HG03439 (cell line): ENCODE measurements at regions not wholly inside any gene's neighbourhood (a gene's known extent, or its start where the extent isn't known, plus 50 kb on each side); places are given as distances from the start of the nearest gene placed in this dataset.

ENCODE experiments used
- ATAC-seq: cut with Tn5 transposase; IDR thresholded peaks from one replicate; pipeline ENCODE4 v1.9.1; 2021; ENCODE audit warnings: mild to moderate bottlenecking, moderate library complexity; ENCODE audit not compliant: unreplicated experiment

- no peak for ATAC-seq
Measured at GRCh38 chr6:4563156-4563555, 213.0 kb upstream of the CDYL start.

DNA sequence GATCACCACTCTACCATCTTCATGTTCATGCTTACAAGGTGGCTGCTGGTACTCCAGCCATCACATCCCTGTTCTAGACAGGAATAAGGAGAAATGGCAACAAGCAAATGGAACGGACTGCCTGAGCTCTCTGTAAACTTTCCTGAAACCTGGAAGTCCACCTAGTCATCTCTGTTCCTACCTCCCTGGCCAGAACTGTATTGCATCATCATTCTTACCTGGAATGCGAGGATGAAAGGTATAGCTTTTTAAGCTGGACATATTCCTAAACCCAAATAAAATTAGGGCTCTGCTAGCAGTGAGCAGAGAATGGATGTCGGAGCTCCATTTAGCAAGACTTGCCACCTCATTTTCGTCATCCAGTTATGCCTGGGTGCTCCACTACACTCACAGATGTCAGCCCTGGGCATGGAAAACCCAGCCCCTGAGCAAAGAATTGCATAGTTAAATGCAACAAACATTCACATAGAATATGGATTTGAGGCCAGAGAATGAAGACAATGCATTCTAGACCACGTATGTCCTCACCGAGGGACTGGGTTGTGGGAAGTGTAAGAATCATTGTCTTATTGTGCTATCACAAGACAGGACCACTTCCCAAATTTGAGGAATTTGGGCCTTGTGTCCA, 214.3 kb upstream of the CDYL start:
- ATAC-seq, result no peak

- ATAC-seq, result no peak
Measured at GRCh38 chr6:4561078-4561435, 215.1 kb upstream of the CDYL start.

DNA sequence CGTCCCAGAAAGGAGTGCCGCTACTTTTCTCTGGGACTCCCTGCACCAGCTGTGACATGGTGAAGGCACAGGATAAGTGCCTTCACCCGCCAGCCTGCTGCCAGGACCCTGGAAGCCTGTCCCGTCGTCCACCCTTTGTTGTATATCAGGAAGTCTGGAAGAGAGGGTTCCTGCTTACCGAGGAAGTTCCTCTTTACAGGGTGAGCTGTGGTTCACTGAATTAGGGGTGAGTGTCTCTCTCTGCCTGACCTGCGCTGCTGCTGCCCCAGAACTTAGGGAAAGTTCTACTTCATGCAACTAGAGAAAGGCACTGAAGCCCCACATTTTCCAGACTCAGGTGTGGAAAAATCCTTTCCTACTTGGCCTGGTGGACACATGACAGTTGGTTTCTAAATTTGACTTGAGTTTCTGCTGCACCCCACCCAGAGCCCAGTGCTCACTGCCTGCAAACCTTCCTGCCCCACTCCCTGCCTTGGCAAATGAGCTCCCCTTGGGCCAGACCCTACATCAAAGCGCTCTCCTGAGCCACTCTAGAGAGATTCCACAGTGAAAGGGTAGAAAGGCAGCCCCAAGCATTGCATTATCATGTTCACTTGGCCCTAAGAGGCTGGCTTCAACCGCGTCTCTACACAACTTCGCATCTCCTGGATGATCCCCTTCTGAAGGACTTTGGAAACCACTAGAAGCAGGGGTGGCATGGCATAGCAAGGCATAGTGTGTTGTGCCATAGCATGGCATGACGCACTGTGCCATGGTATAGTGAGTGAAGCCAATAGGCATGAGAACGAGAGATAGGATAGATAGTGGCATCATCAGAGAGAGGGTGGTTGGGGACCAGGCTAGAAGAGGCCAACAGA, 215.8 kb upstream of the CDYL start:
- no peak for ATAC-seq

- no peak for ATAC-seq
Measured at GRCh38 chr6:4559281-4559875, 216.8 kb upstream of the CDYL start.

- ATAC-seq, result no peak
Measured at GRCh38 chr6:4554645-4555044, 221.6 kb upstream of the CDYL start.

GRCh38 chr6:4553387-4553786, 222.8 kb upstream of the CDYL start:
- ATAC-seq, result no peak

DNA sequence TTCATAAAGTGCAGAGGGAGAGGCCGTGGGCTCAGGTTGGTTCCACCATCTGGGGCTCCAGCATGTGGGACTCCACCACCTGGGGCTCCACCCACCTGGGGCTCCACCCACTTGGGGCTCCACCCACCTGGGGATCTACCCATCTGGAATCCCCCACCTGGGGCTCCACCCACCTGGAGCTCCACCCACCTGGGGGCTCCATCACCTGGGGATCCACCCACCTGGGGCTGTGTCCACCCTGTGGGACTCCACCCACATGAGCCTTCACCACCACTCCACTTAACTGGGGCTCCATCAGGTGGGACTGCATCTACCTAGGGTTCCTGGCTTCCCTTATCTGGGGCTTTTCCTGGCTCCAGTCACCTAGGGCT, 226.0 kb upstream of the CDYL start:
- no peak for ATAC-seq

DNA sequence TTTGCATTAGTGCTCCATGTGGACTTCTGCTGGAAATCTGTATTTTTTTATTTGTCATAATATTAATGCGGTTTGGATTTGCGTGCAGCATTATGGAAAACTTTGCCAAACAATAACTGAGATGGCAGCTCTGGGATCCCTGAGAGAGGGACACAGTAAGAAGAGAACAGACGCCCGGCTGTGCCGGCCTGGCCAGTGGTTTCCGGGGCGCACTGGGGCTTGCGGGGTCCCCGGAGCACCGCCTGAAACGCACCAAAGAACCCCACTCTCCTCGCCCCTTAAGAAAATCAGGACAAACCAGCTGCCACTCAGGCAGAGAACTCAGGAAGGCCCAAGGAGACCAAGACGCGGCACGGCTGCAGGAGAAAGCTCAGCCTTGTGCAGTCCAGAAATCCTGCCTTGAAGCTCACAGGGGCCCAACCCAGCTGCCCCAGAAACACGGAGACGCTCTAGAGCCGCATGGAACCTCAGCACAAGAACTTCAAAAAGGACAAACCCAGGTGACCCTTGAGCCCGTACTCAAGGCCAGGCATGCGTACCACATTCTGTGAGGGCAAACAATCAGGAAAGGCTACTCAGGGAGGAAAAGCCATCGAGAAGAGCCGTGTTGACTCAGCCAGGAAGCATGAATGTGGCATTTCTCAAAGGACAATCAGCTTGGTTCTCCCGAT, 226.5 kb upstream of the CDYL start:
- no peak for ATAC-seq

DNA sequence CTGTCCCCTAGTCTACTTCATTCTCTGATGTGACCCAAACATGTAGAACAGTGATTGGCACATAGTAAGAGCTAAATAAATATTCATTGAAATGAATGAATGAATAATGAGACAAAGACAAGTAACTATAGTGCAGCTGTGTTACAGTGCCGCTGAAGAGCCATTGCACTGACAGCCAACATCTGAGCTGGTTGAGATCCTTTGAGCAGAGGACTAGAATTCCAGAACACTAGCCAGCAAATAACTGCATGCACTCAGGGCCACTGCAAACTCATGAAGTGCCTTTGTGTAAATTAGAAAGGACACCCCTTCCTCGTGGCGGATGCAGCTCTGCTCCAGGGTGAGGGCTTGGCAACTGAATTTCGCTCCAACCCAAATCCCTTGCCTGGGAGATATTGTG, 230.3 kb upstream of the CDYL start:
- ATAC-seq, result no peak

DNA sequence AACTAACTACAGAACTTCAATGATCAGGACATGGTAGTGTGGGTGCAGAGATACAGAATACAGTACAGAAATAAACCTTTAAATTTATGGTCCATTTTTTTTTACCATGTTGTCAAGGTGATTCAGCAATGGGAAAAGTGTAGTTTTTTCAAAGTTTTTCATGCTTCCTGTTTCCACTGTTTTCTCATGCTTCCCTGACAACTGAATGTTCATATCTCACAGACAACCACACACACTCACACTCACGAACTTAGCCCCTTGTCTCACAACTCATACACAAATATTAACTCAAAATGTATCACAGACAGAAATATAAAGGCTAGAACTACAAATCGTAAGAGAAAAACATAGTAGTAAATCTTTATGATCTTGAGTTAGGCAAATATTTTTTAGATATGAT, 232.6 kb upstream of the CDYL start:
- ATAC-seq, result no peak

DNA sequence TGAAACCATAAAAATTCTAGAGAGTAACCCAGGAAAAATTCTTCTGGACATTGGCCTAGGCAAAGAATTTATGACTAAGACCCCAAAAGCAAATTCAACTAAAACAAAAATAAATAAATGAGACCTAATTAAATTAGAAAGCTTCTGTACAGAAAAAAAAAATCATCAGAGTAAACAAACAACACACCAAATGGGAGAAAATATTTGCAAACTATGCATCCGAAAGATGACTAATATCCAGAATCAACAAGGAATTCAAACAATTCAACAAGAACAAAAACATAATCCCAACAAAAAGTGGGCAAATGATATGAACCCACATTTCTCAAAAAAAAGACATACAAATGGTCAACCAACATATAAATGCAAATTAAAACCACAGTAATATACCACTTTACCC, 242.6 kb upstream of the CDYL start:
- no peak for ATAC-seq

DNA sequence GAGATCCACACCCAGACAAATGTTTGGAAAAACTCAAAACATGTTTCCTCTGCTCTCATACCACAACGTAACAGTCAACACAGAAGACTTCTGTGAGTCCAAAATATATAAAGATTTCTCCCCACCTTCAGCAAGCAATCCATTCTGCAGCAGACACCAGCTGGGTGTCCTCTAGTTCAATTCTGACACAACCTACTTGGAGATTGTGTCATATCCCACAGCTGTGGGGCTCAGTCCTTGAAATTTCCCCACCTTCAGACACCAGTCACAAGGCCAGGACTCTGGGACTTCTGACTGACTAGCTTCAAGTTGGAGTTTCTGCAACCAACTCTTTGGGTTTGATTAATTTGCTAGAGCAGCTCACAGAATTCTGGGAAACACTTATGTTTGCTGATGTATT, 244.8 kb upstream of the CDYL start:
- no peak for ATAC-seq

DNA sequence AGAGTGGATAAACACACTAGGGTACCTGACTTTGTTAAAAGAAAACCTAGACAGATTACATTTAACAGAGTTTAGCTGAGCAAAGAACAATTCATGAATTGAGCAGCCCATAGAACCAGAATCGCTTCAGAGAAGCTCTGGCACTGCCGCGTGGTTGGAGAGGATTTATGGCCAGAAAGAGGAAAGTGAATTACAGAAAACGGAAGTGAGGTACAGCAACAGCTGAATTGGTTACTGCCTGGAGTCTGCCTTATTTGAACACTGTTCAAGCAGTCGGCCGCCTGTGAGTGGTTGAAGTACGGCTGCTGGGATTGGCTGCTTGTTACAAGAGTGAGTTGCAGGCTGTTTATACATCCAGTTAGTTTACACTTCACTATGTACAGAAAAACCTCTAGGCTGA, 253.8 kb upstream of the CDYL start:
- no peak for ATAC-seq

DNA sequence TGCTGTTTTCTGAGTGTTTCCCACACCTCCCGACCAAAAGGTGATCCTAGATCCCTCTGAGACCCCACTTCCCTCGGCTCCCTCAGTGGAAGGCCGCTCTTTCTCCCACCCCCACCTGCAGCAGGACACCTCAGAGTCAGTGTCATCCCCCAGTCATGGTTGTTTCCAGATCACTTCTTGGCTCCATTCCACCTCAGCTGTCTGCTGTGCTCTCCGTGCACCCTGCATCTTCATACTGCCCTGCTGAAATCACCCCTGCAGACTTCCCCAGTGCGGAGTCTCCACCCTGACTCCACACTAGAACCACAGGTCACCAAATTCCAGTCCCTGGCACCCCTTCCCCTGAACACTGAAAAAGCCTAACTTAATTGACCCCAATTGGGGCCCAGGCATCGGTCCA, 255.1 kb upstream of the CDYL start:
- no peak for ATAC-seq

- ATAC-seq, result no peak
Measured at GRCh38 chr6:4518506-4518905, 257.7 kb upstream of the CDYL start.

DNA sequence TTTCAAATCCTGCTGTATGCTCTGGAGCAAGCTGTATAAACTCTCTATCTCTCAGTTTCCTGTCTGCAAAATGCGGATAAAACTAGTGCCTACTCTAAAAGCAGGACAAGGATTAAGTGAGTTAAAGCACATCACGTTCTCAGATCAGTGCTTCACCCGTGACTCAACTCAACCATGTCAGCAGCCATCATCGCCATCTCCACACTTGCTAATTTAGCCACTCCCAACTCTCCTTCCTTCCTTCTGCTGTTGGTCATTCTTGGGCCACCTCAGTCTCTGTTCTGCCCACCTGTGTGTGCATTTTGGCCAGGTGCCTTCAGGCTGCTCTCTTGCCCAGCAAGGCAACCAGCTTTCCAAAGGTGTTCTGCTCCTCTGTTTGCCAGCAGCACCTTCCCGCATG, 260.0 kb upstream of the CDYL start:
- no peak for ATAC-seq

- ATAC-seq, result no peak
Measured at GRCh38 chr6:4513561-4513960, 262.6 kb upstream of the CDYL start.

GRCh38 chr6:4512051-4512471, 264.1 kb upstream of the CDYL start:
- ATAC-seq, result no peak

GRCh38 chr6:4511641-4512020, 264.6 kb upstream of the CDYL start:
- no peak for ATAC-seq

GRCh38 chr6:4510906-4511640, 265.1 kb upstream of the CDYL start:
- no peak for ATAC-seq
